NCI-H524 (cell line): ENCODE measurements at regions not wholly inside any gene's neighbourhood (a gene's known extent, or its start where the extent isn't known, plus 50 kb on each side); places are given as distances from the start of the nearest gene placed in this dataset.

Experiments used
- DNase-seq, 2 experiments: peaks; one replicate each; lab custom pipeline; 2025; lab: John Stamatoyannopoulos, UW

GRCh38 chr2:156845806-156846558 lies 409.8 kb downstream of the GPD2 start:
- no peak for DNase-seq

DNA sequence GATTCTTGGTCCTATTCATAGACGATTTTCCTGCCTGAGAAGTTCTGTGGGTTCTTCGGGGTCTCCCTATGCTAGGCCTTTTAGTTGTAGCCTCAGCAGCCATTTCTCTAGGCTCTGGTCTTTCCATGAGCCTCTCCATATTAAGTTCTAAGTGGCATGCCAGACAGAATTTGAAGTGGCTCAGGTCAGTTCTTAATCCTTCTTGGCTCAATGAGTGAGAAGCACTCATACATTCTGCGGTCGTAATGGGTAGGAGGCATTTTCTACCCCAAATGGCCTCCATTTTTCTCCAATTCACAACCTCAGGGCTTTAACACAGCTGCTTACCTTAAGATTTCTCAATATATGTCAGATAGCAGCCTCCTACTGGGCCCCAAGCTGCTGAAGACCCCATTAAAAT lies 405.3 kb upstream of the GALNT5 start:
- DNase-seq = peak; percentile 16 to 55

- no peak for DNase-seq
Measured at GRCh38 chr2:156852681-156853080, 404.8 kb upstream of the GALNT5 start.

DNA sequence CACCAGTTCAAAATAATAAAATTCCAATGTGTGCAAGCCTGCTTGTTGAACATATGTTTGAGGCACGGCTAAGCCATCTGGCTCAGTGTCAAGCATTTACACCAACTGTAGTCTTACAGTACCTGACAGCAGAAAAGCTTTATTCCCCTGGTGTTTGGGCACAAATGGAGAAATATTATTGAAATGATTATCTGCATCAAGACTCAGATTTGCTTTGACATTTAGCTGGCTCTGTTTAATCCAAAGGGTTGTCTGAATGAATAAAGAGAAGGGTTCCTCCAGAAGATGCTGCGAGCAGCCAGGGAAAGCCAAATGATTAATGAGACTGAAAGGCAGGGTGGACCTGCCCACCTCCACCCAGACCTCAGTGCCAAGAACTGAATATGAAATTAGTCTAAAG lies 393.2 kb upstream of the GALNT5 start:
- DNase-seq = peak; percentile 71 to 87

GRCh38 chr2:156864753-156865152 lies 392.8 kb upstream of the GALNT5 start:
- no peak for DNase-seq

DNA sequence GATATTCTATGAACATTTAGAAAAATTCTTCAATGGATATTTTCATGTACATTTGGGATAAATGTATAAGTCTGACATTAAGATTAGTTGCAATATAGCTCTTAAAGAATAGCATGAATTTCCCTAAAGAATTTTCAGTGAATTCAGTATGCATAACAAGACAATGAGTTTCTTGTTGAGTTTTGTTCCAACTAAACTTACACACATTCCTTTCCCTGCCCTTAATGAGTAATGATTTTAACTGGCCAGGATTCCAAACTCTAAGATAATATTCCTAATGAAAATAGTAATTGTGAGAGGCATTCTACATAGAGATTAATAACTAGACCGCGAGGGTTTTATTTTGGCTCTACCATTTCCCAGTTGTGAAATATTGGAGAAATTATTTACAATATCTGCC lies 390.3 kb upstream of the GALNT5 start:
- no peak for DNase-seq

DNA sequence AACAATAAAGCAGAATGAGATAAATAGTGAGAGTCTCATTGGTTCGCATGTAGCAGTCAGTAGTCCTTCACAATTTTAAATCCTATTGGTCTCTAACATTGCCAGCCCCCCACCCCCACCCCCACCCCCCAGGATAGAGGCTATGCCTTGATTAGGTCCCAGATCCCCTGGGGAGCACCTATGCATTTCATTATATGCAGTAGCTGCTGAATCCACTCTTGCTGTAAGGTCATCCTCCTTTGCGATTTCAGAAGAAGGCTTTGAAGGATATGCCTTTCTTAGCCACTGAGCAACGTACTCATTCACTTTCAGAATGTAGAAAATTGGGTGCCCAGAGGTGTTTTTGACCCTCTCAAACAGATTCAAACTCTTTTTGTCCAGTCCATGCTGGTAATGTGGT lies 382.8 kb upstream of the GALNT5 start:
- DNase-seq = no peak

- no peak for DNase-seq
Measured at GRCh38 chr2:156883804-156884203, 373.7 kb upstream of the GALNT5 start.

DNA sequence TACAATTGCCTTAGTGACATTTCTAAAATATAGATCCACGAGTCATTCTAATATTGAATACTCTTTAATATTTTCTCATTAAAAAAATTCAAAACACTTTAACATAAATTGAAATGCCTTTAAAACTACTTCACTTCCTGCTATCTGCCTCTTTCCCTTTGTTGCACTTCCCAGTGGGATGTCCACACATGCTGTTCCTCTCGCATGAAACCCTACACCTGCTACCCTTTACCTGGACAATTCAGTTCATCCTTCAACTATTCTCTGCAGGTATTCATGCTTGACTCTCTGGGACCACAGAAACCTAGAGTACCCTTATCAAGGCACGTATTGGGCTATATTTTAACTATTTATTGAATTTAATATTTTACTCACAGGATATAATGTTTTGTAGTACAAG lies 373.3 kb upstream of the GALNT5 start:
- DNase-seq = no peak

- DNase-seq = no peak
Measured at GRCh38 chr2:156890529-156891148, 366.9 kb upstream of the GALNT5 start.

DNA sequence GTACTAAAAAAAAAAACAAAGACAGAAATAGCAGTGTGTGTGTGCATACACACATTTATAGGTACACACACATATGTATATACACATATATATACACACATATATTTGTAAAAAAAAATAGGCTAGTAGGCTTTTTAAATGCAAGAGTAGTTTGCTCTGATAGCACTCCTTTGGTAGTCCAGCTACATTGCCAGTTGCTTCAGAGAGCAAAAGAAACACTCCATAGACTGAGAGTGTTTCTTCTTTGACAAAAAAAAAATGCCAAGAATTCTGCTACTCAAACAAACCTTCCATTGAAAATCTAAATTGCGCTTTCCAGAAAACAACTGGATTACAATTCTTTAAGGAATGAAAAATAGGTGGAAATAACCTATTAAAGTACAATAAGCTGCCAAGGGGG lies 365.9 kb upstream of the GALNT5 start:
- no peak for DNase-seq

- peak; percentile 28 to 81 for DNase-seq
Measured at GRCh38 chr2:156892467-156893281, 364.8 kb upstream of the GALNT5 start.

GRCh38 chr2:156896294-156896693 lies 361.2 kb upstream of the GALNT5 start:
- no peak for DNase-seq

DNA sequence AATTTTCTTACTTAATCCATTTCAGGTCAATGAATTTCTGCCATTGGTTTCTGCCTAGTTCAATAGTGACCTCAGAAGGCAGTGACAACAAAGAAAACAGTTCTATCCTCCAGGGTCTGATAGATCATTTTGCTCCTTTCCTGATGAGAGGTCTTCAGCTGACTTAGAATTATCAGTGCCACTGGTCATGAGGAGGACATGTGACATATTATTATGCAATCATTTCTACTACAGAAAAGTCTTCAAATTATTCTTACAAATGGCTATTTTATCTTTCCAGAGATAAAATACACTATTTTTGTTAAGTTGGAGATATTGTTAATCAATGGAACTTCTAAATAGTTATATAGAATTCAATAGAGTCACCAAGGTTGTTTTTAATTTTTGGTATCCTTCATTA lies 360.0 kb upstream of the GALNT5 start:
- DNase-seq = no peak

GRCh38 chr2:156901373-156902031 lies 356.0 kb upstream of the GALNT5 start:
- no peak for DNase-seq

DNA sequence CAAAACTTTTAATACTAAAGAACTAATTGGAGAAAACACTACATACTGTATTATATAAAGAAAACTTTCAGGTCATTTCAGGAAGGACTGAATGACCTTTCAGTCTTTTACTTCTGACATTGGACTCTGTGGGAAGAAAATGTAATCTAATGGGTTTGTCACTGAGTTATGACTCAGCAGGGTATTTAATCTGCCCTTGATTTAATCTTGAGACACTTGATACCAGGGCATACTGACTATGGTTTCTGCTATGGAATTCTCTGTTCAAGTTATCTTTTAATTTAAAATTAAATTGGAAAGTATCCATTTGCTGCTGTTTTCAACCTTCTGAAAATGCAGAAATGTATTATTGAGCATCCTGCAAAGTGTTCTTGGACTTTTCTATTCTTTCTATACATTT lies 354.2 kb upstream of the GALNT5 start:
- DNase-seq = peak in 1 of 2 experiments; percentile 3

DNA sequence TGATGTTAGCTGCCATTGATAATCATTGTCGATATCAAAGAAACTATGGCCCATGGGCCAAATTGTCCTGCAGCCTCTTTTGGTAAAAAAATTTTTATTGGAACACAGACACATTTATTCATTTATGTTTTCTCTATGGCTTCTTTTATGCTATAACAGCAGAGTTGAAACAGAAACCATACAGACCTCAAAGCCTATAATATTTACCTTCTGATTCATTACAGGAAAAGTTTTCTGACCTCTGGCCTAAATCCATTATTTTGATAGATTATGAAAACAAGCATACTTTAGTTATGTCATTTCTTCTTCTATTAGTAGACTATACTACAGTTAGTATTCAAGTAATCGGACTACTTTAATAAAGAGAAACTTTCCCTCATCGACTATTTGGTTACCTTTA lies 349.7 kb upstream of the GALNT5 start:
- DNase-seq = no peak

DNA sequence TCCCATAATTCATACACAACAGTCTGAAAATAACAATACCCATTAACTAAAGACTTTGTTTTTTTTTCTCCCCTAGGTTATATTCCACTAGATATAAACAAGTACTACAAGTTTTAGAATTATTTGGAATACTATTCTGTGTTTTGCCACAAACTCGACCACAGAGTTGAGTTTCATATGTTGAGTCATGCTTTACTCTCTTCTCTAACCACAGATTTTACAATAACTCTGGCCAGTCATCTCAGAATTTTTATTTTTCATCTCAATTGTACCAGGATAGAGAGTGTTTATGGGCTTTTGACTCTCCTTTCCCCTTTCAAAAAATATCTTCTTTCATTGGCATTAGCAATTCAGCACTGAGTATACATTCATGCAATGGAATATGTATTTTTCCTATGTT lies 348.7 kb upstream of the GALNT5 start:
- no peak for DNase-seq

DNA sequence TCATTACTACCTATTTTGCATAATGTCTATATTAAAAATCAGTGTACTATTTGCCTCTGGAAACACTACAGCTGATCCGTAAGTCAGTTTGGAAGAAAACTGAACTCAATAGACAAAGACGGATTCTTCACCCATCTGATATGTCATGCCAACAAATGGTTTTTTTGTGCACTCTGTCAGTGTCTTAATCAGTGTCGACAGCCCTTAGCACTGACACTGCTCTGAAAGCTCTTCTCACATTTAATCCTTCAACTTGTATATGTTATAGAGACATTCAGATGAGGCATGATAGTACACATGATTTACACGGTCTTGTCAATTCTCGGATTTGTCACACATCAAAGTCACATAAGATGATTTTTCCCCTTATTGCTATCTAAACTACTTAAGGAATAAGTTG lies 347.5 kb upstream of the GALNT5 start:
- DNase-seq = no peak

- DNase-seq = no peak
Measured at GRCh38 chr2:156915332-156915731, 342.2 kb upstream of the GALNT5 start.

DNA sequence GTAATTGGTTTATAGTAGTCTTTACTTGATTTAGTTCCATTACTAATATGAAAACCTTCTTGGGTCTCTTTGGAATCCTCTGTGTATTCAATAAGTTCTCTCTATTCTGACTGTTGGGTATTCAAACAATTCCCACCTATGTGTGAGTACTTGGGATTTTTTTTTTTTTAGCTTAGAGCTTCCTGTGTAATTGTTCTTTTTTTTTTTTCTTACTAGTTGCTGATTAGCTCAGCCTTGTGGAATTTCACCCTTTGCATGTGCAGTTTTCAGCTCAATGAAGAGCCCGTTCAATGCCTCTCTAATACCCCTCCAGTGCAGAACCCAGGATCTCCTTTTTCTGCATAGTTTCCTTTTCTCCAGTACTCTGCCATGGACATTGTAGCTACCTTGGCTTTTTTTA lies 339.1 kb upstream of the GALNT5 start:
- no peak for DNase-seq

DNA sequence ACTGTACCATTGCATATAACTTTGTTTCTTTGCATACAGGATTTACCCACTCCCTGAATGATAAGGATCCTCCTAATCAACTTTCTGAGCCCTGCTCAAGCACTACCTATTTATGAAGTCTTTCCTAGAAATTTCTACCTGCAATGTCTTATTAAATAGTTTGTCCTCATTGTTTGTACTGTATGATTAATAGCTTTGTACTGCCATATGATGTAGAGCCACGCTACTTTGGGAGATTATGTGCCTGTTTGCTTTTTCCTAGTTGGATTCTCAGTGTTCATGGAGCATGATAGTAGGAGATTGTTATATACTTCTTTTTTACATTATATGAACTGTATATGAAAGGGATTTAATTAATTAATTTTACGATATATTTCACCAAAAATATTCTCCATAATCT lies 327.1 kb upstream of the GALNT5 start:
- DNase-seq = no peak
